OCI-LY7 (cell line): ENCODE measurements at regions not wholly inside any gene's neighbourhood (a gene's known extent, or its start where the extent isn't known, plus 50 kb on each side); places are given as distances from the start of the nearest gene placed in this dataset.

Experiments
- BruUV-seq: library from RNA; stranded (reverse); fragments of 400-500 nt; replicated peaks from 2 replicates; lab custom pipeline; 2021; lab: Mats Ljungman, UMichigan
- CTCF ChIA-PET: fragments of 300-600 bp; sonication (Branson Sonifier 250); formaldehyde crosslinking; loops from one replicate; lab custom pipeline; 2022; ENCODE audit warnings: antibody characterized with exemption; ENCODE audit not compliant: unreplicated experiment; lab: Charles Lee
- POLR2A ChIA-PET: fragments of 300-600 bp; sonication (Branson Sonifier 250); formaldehyde crosslinking; loops from one replicate; lab custom pipeline; 2022; ENCODE audit warnings: antibody characterized with exemption; lab: Charles Lee
- DNase-seq: peaks from one replicate; pipeline ENCODE4 v3.0.0-alpha.2; 2015; ENCODE audit warnings: low spot score
- H2AFZ ChIP-seq: fragments of 200-600 bp; sonication (generic), shearing (Covaris generic); 2 replicates; pipeline ENCODE4 v1.6.1; 2014; ENCODE audit warnings: mild to moderate bottlenecking, antibody characterized with exemption, low read length, moderate library complexity
- H3K27ac ChIP-seq: fragments of 200-600 bp; sonication (generic); 2 replicates; pipeline ENCODE4 v1.5.1; 2014; ENCODE audit warnings: mixed run types, low read depth, mild to moderate bottlenecking, moderate library complexity, low read length, inconsistent platforms; ENCODE audit not compliant: poor library complexity, severe bottlenecking
- H3K36me3 ChIP-seq: fragments of 200-600 bp; sonication (generic); 2 replicates; pipeline ENCODE4 v1.6.1; 2014; ENCODE audit warnings: mild to moderate bottlenecking, antibody characterized with exemption, low read length, moderate library complexity, mixed read lengths; ENCODE audit not compliant: insufficient read depth
- H3K4me1 ChIP-seq: fragments of 200-600 bp; sonication (generic); 2 replicates; pipeline ENCODE4 v1.5.1; 2014; ENCODE audit warnings: mild to moderate bottlenecking, low read length; ENCODE audit not compliant: insufficient read depth, poor library complexity, severe bottlenecking
- H3K4me2 ChIP-seq: fragments of 200-600 bp; sonication (generic); 2 replicates; pipeline ENCODE4 v1.6.1; 2014; ENCODE audit warnings: mild to moderate bottlenecking, low read length
- H3K4me3 ChIP-seq: fragments of 200-600 bp; sonication (generic); 2 replicates; pipeline ENCODE4 v1.5.1; 2014; ENCODE audit warnings: mild to moderate bottlenecking, low read depth, low read length; ENCODE audit not compliant: poor library complexity, severe bottlenecking
- H3K79me2 ChIP-seq: fragments of 200-600 bp; sonication (generic); 2 replicates; pipeline ENCODE4 v1.6.1; 2016; ENCODE audit warnings: low read depth, mild to moderate bottlenecking, low read length, moderate library complexity, mixed read lengths; ENCODE audit not compliant: insufficient read depth
- H3K9me2 ChIP-seq: fragments of 200-600 bp; sonication (generic); 2 replicates; pipeline ENCODE4 v1.6.1; 2016; ENCODE audit warnings: mild to moderate bottlenecking, low read length, mixed read lengths; ENCODE audit not compliant: insufficient read depth
- H3K9me3 ChIP-seq: fragments of 200-600 bp; sonication (generic); 2 replicates; pipeline ENCODE4 v1.6.1; 2014; ENCODE audit warnings: mild to moderate bottlenecking, mixed run types, low read length, mixed read lengths
- H4K20me1 ChIP-seq: fragments of 200-600 bp; sonication (generic); 2 replicates; pipeline ENCODE4 v1.6.1; 2014; ENCODE audit warnings: mild to moderate bottlenecking, antibody characterized with exemption, low read length, moderate library complexity, mixed read lengths; ENCODE audit not compliant: insufficient read depth
- EZH2phosphoT487 ChIP-seq: fragments of 200-600 bp; sonication (generic); IDR thresholded peaks from 2 replicates; pipeline ENCODE4 v1.6.1; 2018; ENCODE audit warnings: low read depth, borderline replicate concordance, mild to moderate bottlenecking, mixed run types, antibody characterized with exemption, low read length, moderate library complexity, mixed read lengths
- intact Hi-C: fragments of 100-400 bp; cut with micrococcal nuclease; formaldehyde crosslinking; loops from one replicate; pipeline ENCODE4 v1.10.0; 2022; ENCODE audit not compliant: unreplicated experiment
- TF ChIP-seq, protein P1 (sequence below): fragments of 200-600 bp; sonication (generic); conservative IDR thresholded peaks from 2 replicates; pipeline ENCODE4 v1.5.1; 2014; ENCODE audit warnings: mild to moderate bottlenecking, antibody characterized with exemption, low read length, moderate library complexity, mixed read lengths

DNA sequence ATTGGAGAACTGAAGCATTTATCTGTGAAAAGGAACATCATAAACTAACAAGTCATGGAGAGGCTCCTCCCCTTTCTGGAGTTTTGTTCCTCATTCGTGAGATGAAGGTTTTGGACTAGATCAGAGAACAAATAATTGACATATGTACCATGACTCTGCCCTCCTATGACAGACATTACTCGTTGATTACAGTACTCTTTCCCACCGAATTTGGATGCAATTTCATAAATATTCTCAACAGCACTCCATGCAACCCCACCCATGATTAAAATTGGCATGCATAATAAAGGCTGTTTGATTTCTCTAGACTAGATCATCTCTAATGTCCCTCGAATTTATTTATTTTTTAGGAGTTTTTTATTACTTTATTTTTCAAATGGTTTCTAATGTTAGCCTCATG lies 258.9 kb upstream of the LDB2 start:
- H3K36me3 ChIP-seq = no peaks in the 10 kb centered on the region
- H3K27ac ChIP-seq = no peak overlapping the region
- ChIA-PET POLR2A (no interaction called here), CTCF (no interaction called here)
- no peaks in the 10 kb centered on the region for H3K79me2 ChIP-seq
- H3K9me2 ChIP-seq = no peaks in the 10 kb centered on the region
- DNase-seq = no peak
- H2AFZ ChIP-seq = no peak overlapping the region
- no peaks in the 10 kb centered on the region for H3K9me3 ChIP-seq
- no peaks in the 10 kb centered on the region for H4K20me1 ChIP-seq
- H3K4me2 ChIP-seq = no peak overlapping the region
- BruUV-seq = no TSS peak
- intact Hi-C loops = loop anchor here (10.0 kb wide), 1 partner anchor 307 kb away; no protein-coding TSS in a partner anchor
- TF ChIP-seq, protein P1, sequence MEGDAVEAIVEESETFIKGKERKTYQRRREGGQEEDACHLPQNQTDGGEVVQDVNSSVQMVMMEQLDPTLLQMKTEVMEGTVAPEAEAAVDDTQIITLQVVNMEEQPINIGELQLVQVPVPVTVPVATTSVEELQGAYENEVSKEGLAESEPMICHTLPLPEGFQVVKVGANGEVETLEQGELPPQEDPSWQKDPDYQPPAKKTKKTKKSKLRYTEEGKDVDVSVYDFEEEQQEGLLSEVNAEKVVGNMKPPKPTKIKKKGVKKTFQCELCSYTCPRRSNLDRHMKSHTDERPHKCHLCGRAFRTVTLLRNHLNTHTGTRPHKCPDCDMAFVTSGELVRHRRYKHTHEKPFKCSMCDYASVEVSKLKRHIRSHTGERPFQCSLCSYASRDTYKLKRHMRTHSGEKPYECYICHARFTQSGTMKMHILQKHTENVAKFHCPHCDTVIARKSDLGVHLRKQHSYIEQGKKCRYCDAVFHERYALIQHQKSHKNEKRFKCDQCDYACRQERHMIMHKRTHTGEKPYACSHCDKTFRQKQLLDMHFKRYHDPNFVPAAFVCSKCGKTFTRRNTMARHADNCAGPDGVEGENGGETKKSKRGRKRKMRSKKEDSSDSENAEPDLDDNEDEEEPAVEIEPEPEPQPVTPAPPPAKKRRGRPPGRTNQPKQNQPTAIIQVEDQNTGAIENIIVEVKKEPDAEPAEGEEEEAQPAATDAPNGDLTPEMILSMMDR = no peak
- TF ChIP-seq EZH2phosphoT487 = no peak
- no peak overlapping the region for H3K4me3 ChIP-seq
- no peaks in the 10 kb centered on the region for H3K4me1 ChIP-seq

DNA sequence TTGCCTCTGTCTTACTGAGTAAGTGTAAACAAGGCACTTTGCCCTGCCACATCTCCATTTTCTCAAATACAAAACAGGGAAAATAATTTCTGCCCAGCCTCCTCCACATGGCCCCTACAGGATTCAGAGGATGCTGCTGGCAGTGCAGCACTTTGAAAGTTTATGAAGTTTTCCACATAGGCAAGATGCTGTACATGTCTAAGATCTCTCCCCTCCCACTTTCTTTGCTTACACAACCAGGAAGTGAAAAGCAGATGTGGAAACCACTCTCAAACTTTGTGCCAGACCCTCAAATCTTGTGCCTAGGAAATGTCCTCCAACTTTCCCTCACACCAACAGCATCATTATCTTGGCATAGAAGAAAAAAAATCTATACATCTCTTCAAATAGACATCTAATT lies 257.0 kb upstream of the LDB2 start:
- Histone ChIP-seq H2AFZ (no peak overlapping the region), H4K20me1 (no peaks in the 10 kb centered on the region), H3K27ac (no peak overlapping the region), H3K4me1 (no peaks in the 10 kb centered on the region), H3K4me3 (no peak overlapping the region), H3K36me3 (no peaks in the 10 kb centered on the region), H3K4me2 (no peak overlapping the region), H3K79me2 (no peaks in the 10 kb centered on the region), H3K9me2 (no peaks in the 10 kb centered on the region), H3K9me3 (no peaks in the 10 kb centered on the region)
- CTCF ChIA-PET = no interaction called here
- intact Hi-C loops = loop anchor here (10.0 kb wide), 1 partner anchor 309 kb away; no protein-coding TSS in a partner anchor
- TF ChIP-seq, protein P1 = no peak
- TF ChIP-seq EZH2phosphoT487 = no peak
- POLR2A ChIA-PET = interaction anchor here (0.7 kb wide), 1 partner anchor 239 kb away, joined by 3 read pairs; no protein-coding TSS in a partner anchor
- DNase-seq = no peak
- no TSS peak for BruUV-seq

DNA sequence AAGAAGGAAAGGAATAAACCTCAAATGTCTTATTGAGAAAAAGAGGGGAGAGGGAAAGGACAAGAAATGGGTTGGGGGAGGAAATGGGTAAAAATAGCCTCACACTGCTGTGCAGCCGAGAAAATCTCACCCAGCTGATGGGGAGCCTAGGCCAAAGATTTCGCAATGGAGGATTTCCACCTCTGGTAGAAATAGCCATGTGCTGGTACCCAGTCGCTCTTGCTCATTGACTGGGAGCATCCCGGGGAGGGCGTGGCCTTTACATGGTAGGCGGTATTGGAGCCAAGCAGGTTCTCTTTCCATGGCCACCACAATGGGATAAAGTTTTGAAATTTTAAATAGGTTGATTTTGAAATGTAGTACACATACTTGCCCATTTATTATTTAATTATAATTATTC lies 255.1 kb upstream of the LDB2 start:
- Histone ChIP-seq H3K79me2 (no peaks in the 10 kb centered on the region), H3K4me2 (no peak overlapping the region), H2AFZ (no peak overlapping the region), H3K4me3 (no peak overlapping the region), H3K9me3 (no peaks in the 10 kb centered on the region), H3K36me3 (no peaks in the 10 kb centered on the region), H3K9me2 (no peaks in the 10 kb centered on the region), H3K4me1 (no peaks in the 10 kb centered on the region), H3K27ac (no peak overlapping the region), H4K20me1 (no peaks in the 10 kb centered on the region)
- ChIA-PET CTCF (no interaction called here), POLR2A (no interaction called here)
- no TSS peak for BruUV-seq
- intact Hi-C loops = loop anchor here (10.0 kb wide), 1 partner anchor 311 kb away; no protein-coding TSS in a partner anchor
- TF ChIP-seq, protein P1 = no peak
- TF ChIP-seq EZH2phosphoT487 = no peak
- no peak for DNase-seq
